ENCODE measurements at regions not wholly inside any gene's neighbourhood (a gene's known extent, or its start where the extent isn't known, plus 50 kb on each side); places are given as distances from the start of the nearest gene placed in this dataset.

DNA sequence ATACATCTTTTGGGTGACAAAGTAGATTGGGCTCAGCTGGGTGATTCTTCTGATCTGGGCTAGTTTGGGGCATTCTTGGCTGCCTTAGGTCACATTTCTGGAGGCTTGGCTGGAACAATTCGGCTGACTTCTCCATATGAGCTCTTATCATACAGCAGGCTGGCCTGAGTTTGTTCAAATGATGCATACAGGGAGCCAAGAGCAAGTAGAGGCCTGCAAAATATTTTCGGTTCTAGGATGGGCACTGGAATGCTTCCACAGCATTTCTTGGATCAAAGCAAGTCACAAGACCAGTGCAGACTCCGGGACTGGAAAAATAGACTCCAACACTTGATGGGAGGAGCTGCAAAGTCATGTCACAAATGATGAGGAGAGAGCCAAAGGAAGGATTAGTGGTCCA lies 98.4 kb downstream of the SCG2 start:
- TF ChIP-seq, protein P1, sequence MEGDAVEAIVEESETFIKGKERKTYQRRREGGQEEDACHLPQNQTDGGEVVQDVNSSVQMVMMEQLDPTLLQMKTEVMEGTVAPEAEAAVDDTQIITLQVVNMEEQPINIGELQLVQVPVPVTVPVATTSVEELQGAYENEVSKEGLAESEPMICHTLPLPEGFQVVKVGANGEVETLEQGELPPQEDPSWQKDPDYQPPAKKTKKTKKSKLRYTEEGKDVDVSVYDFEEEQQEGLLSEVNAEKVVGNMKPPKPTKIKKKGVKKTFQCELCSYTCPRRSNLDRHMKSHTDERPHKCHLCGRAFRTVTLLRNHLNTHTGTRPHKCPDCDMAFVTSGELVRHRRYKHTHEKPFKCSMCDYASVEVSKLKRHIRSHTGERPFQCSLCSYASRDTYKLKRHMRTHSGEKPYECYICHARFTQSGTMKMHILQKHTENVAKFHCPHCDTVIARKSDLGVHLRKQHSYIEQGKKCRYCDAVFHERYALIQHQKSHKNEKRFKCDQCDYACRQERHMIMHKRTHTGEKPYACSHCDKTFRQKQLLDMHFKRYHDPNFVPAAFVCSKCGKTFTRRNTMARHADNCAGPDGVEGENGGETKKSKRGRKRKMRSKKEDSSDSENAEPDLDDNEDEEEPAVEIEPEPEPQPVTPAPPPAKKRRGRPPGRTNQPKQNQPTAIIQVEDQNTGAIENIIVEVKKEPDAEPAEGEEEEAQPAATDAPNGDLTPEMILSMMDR (IDR thresholded peaks at IDR 0.05): no peak
- TF ChIP-seq POLR2A (IDR thresholded peaks at IDR 0.05): no peak
